ENCODE measurements at regions not wholly inside any gene's neighbourhood (a gene's known extent, or its start where the extent isn't known, plus 50 kb on each side); places are given as distances from the start of the nearest gene placed in this dataset.

DNA sequence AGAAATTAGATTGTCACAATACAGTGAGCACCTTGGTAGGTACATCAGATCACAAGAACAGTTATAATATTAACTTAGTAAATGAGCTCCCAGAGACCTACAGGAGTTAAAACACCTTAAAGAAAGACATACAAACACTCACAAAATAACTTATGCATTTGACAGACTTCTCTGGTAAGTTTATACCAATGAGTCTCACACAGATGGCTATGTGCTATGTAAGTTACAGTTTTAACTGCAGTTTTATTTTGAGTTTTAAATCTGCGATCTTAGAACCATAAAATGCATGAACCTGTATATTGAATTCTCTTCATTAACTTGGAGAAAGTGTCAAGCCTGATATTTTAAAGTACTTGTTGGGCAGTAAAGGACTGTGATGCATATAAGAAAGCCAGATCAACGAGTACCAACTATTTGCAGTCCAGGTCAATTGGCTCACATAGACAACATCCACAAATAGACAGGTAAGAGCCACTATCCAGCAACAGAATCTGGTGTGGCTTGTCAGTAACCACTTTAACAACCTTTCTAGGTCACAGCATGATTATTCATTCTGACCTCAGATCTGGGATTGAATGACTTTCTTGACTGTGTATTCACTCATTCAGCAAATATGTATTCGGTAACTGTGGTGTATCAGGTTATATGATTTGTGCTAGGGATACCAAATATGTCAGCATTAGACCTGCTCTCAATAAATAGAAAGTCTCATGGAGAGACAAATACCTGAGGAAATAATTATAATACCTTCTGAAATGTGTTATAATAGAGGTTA, 856.6 kb upstream of the MGAT4C start:
- no peaks in the 10 kb centered on the region for H4K20me1 ChIP-seq (ENCODE audit: insufficient read depth)
- no peaks in the 10 kb centered on the region for H3K36me3 ChIP-seq (ENCODE audit: insufficient read depth, low read length)
- H3K27ac ChIP-seq (ENCODE audit: low read length): no peak overlapping the region
- H3K79me2 ChIP-seq (replicated peaks; ENCODE audit: insufficient read depth, low read length): no peaks in the 10 kb centered on the region
- H3K9me3 ChIP-seq (ENCODE audit: low read length): no peaks in the 10 kb centered on the region
- H3F3A ChIP-seq (ENCODE audit: insufficient read depth, low read length, poor library complexity, severe bottlenecking): no peaks in the 10 kb centered on the region
- H3K4me2 ChIP-seq (ENCODE audit: low read length): no peak overlapping the region
- H2AFZ ChIP-seq (ENCODE audit: low read depth, low read length): no peak overlapping the region
- TF ChIP-seq POLR2AphosphoS5 (IDR thresholded peaks at IDR 0.05) (no peak), EZH2 (IDR thresholded peaks at IDR 0.05; ENCODE audit: borderline replicate concordance, insufficient read depth, low read length, poor library complexity, severe bottlenecking) (no peak), MXI1 (conservative IDR thresholded peaks at IDR 0.05; ENCODE audit: poor library complexity, severe bottlenecking) (no peak), EP300 (conservative IDR thresholded peaks at IDR 0.05; ENCODE audit: poor library complexity, severe bottlenecking) (no peak), SMC3 (conservative IDR thresholded peaks at IDR 0.05; ENCODE audit: poor library complexity) (no peak), RAD21 (conservative IDR thresholded peaks at IDR 0.05) (no peak), TAF1 (IDR thresholded peaks at IDR 0.05; ENCODE audit: low read depth) (no peak)
- TF ChIP-seq, protein P1, sequence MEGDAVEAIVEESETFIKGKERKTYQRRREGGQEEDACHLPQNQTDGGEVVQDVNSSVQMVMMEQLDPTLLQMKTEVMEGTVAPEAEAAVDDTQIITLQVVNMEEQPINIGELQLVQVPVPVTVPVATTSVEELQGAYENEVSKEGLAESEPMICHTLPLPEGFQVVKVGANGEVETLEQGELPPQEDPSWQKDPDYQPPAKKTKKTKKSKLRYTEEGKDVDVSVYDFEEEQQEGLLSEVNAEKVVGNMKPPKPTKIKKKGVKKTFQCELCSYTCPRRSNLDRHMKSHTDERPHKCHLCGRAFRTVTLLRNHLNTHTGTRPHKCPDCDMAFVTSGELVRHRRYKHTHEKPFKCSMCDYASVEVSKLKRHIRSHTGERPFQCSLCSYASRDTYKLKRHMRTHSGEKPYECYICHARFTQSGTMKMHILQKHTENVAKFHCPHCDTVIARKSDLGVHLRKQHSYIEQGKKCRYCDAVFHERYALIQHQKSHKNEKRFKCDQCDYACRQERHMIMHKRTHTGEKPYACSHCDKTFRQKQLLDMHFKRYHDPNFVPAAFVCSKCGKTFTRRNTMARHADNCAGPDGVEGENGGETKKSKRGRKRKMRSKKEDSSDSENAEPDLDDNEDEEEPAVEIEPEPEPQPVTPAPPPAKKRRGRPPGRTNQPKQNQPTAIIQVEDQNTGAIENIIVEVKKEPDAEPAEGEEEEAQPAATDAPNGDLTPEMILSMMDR (IDR thresholded peaks at IDR 0.05; ENCODE audit: poor library complexity, severe bottlenecking): no peak
- TF ChIP-seq, protein P2, sequence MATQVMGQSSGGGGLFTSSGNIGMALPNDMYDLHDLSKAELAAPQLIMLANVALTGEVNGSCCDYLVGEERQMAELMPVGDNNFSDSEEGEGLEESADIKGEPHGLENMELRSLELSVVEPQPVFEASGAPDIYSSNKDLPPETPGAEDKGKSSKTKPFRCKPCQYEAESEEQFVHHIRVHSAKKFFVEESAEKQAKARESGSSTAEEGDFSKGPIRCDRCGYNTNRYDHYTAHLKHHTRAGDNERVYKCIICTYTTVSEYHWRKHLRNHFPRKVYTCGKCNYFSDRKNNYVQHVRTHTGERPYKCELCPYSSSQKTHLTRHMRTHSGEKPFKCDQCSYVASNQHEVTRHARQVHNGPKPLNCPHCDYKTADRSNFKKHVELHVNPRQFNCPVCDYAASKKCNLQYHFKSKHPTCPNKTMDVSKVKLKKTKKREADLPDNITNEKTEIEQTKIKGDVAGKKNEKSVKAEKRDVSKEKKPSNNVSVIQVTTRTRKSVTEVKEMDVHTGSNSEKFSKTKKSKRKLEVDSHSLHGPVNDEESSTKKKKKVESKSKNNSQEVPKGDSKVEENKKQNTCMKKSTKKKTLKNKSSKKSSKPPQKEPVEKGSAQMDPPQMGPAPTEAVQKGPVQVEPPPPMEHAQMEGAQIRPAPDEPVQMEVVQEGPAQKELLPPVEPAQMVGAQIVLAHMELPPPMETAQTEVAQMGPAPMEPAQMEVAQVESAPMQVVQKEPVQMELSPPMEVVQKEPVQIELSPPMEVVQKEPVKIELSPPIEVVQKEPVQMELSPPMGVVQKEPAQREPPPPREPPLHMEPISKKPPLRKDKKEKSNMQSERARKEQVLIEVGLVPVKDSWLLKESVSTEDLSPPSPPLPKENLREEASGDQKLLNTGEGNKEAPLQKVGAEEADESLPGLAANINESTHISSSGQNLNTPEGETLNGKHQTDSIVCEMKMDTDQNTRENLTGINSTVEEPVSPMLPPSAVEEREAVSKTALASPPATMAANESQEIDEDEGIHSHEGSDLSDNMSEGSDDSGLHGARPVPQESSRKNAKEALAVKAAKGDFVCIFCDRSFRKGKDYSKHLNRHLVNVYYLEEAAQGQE (IDR thresholded peaks at IDR 0.05; ENCODE audit: borderline replicate concordance): no peak
- no peak overlapping the region for H3K4me3 ChIP-seq (ENCODE audit: low read length)
- H3K9me2 ChIP-seq (ENCODE audit: insufficient read depth, low read length): no peaks in the 10 kb centered on the region
- no peak overlapping the region for H3K9ac ChIP-seq (ENCODE audit: low read length)
- no peaks in the 10 kb centered on the region for H3K27me3 ChIP-seq (ENCODE audit: insufficient read depth, low read depth, low read length)

DNA sequence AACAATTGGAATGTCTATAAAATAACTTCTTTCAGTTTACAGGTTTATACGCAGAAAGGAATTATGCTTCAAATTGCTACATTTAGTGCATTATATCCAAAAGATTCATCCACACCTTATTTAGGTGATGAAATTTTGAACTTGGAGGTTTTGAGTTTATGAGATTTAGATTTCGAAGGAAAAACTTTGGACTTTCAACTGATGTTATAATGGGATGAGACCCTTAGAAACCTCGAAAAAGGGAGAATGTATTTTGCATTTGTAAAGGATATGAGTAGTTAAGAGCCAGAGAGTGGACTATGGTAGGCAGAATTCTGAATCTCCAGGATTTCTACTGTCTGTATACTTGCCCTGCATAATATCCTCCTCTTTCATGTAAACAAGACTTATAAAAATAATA, 851.6 kb upstream of the MGAT4C start:
- Histone ChIP-seq H3K9ac (ENCODE audit: low read length) (no peak overlapping the region), H3K4me3 (ENCODE audit: low read length) (no peak overlapping the region), H2AFZ (ENCODE audit: low read depth, low read length) (no peak overlapping the region), H3K79me2 (replicated peaks; ENCODE audit: insufficient read depth, low read length) (no peaks in the 10 kb centered on the region), H4K20me1 (ENCODE audit: insufficient read depth) (no peaks in the 10 kb centered on the region), H3K9me3 (ENCODE audit: low read length) (no peaks in the 10 kb centered on the region), H3K27me3 (ENCODE audit: insufficient read depth, low read depth, low read length) (no peaks in the 10 kb centered on the region), H3F3A (ENCODE audit: insufficient read depth, low read length, poor library complexity, severe bottlenecking) (no peaks in the 10 kb centered on the region), H3K36me3 (ENCODE audit: insufficient read depth, low read length) (no peaks in the 10 kb centered on the region), H3K27ac (ENCODE audit: low read length) (no peak overlapping the region), H3K9me2 (ENCODE audit: insufficient read depth, low read length) (no peaks in the 10 kb centered on the region), H3K4me2 (ENCODE audit: low read length) (no peak overlapping the region)
- TF ChIP-seq MXI1 (conservative IDR thresholded peaks at IDR 0.05; ENCODE audit: poor library complexity, severe bottlenecking) (no peak), EZH2 (IDR thresholded peaks at IDR 0.05; ENCODE audit: borderline replicate concordance, insufficient read depth, low read length, poor library complexity, severe bottlenecking) (no peak), SMC3 (conservative IDR thresholded peaks at IDR 0.05; ENCODE audit: poor library complexity) (no peak), POLR2AphosphoS5 (IDR thresholded peaks at IDR 0.05) (no peak), EP300 (conservative IDR thresholded peaks at IDR 0.05; ENCODE audit: poor library complexity, severe bottlenecking) (no peak), TAF1 (IDR thresholded peaks at IDR 0.05; ENCODE audit: low read depth) (no peak), RAD21 (conservative IDR thresholded peaks at IDR 0.05) (no peak)
- TF ChIP-seq, protein P1 (IDR thresholded peaks at IDR 0.05; ENCODE audit: poor library complexity, severe bottlenecking): no peak
- TF ChIP-seq, protein P2 (IDR thresholded peaks at IDR 0.05; ENCODE audit: borderline replicate concordance): no peak

Measured in neural cell (in vitro differentiated cells).